GM23338 (cell line): ENCODE measurements at regions not wholly inside any gene's neighbourhood (a gene's known extent, or its start where the extent isn't known, plus 50 kb on each side); places are given as distances from the start of the nearest gene placed in this dataset.

Experiments used
- CREB1 ChIP-seq: fragments of 250-450 bp; sonication (Bioruptor Pico); IDR thresholded peaks from 2 replicates; pipeline ENCODE4 v1.5.0; 2020; ENCODE audit warnings: low read depth, mild to moderate bottlenecking, moderate library complexity
- EZH2 ChIP-seq: fragments of 200-600 bp; sonication (generic); IDR thresholded peaks from one replicate; pipeline ENCODE4 v1.8.0; 2017; ENCODE audit warnings: antibody characterized with exemption, mild to moderate bottlenecking, low read depth; ENCODE audit not compliant: unreplicated experiment
- EZH2phosphoT487 ChIP-seq: fragments of 200-600 bp; sonication (generic); IDR thresholded peaks from one replicate; pipeline ENCODE4 v1.8.1; 2018; ENCODE audit warnings: antibody characterized with exemption; ENCODE audit not compliant: unreplicated experiment
- JUNB ChIP-seq: IDR thresholded peaks from one replicate; pipeline ENCODE4 v1.6.1; 2016; ENCODE audit warnings: antibody characterized with exemption; ENCODE audit not compliant: unreplicated experiment
- NANOG ChIP-seq: IDR thresholded peaks from 2 replicates; pipeline ENCODE4 v1.6.1; 2016; ENCODE audit warnings: antibody characterized with exemption, borderline replicate concordance
- POLR2AphosphoS5 ChIP-seq: IDR thresholded peaks from 2 replicates; pipeline ENCODE4 v1.6.1; 2016; ENCODE audit warnings: antibody characterized with exemption, low read depth
- ZNF114 ChIP-seq: fragments of 250-450 bp; sonication (Bioruptor Pico); IDR thresholded peaks from 2 replicates; pipeline ENCODE4 v1.5.0; 2020; ENCODE audit warnings: mild to moderate bottlenecking, moderate library complexity
- ZNF331 ChIP-seq: fragments of 250-450 bp; sonication (Bioruptor Pico); IDR thresholded peaks from 2 replicates; pipeline ENCODE4 v1.5.0; 2020; ENCODE audit warnings: low read depth, mild to moderate bottlenecking, moderate library complexity
- TF ChIP-seq, protein P1 (sequence below), 2 experiments: fragments of 200-600 bp in 1 of 2; sonication (generic) in 1 of 2; conservative IDR thresholded peaks; 2 replicates each; pipeline versions ENCODE4 v1.5.1 to v1.6.1; 2016 to 2017; ENCODE audit warnings: antibody characterized with exemption in 2 of 2, low read depth in 2 of 2, mild to moderate bottlenecking in 2 of 2, moderate library complexity in 1 of 2
- TF ChIP-seq, protein P2 (sequence below): IDR thresholded peaks from one replicate; pipeline ENCODE4 v1.6.1; 2018; ENCODE audit warnings: antibody characterized with exemption; ENCODE audit not compliant: unreplicated experiment

DNA sequence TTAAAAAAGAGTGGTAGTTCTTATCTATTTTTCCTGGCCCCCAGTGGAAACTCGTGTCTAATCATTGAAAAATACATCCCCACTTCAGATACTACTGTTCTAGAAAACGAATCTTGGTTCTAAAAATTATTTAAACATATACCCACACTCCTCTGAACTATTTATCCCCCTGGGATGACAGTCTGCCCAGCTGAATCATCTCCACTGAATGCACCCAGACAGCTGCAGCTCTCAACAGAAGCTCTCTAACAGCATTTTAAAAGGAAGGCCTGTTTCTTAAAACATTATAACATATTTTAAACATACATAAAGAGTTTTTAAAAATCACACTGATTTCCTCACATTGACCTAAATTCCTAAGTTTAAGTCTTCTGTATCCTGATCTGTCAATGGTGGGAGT is 544.6 kb upstream of the PHF14 start:
- TF ChIP-seq, protein P1, sequence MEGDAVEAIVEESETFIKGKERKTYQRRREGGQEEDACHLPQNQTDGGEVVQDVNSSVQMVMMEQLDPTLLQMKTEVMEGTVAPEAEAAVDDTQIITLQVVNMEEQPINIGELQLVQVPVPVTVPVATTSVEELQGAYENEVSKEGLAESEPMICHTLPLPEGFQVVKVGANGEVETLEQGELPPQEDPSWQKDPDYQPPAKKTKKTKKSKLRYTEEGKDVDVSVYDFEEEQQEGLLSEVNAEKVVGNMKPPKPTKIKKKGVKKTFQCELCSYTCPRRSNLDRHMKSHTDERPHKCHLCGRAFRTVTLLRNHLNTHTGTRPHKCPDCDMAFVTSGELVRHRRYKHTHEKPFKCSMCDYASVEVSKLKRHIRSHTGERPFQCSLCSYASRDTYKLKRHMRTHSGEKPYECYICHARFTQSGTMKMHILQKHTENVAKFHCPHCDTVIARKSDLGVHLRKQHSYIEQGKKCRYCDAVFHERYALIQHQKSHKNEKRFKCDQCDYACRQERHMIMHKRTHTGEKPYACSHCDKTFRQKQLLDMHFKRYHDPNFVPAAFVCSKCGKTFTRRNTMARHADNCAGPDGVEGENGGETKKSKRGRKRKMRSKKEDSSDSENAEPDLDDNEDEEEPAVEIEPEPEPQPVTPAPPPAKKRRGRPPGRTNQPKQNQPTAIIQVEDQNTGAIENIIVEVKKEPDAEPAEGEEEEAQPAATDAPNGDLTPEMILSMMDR (conservative IDR thresholded peaks at IDR 0.05; ENCODE audit: low read depth in 2 of 2) = no peak
- TF ChIP-seq CREB1 (no peak), ZNF331 (CRISPR knock-in tag) (no peak), NANOG (no peak), EZH2 (no peak), ZNF114 (CRISPR knock-in tag) (no peak), POLR2AphosphoS5 (no peak), EZH2phosphoT487 (no peak), JUNB (no peak)
- TF ChIP-seq, protein P2, sequence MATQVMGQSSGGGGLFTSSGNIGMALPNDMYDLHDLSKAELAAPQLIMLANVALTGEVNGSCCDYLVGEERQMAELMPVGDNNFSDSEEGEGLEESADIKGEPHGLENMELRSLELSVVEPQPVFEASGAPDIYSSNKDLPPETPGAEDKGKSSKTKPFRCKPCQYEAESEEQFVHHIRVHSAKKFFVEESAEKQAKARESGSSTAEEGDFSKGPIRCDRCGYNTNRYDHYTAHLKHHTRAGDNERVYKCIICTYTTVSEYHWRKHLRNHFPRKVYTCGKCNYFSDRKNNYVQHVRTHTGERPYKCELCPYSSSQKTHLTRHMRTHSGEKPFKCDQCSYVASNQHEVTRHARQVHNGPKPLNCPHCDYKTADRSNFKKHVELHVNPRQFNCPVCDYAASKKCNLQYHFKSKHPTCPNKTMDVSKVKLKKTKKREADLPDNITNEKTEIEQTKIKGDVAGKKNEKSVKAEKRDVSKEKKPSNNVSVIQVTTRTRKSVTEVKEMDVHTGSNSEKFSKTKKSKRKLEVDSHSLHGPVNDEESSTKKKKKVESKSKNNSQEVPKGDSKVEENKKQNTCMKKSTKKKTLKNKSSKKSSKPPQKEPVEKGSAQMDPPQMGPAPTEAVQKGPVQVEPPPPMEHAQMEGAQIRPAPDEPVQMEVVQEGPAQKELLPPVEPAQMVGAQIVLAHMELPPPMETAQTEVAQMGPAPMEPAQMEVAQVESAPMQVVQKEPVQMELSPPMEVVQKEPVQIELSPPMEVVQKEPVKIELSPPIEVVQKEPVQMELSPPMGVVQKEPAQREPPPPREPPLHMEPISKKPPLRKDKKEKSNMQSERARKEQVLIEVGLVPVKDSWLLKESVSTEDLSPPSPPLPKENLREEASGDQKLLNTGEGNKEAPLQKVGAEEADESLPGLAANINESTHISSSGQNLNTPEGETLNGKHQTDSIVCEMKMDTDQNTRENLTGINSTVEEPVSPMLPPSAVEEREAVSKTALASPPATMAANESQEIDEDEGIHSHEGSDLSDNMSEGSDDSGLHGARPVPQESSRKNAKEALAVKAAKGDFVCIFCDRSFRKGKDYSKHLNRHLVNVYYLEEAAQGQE = no peak
